ENCODE measurements at regions not wholly inside any gene's neighbourhood (a gene's known extent, or its start where the extent isn't known, plus 50 kb on each side); places are given as distances from the start of the nearest gene placed in this dataset.

DNA sequence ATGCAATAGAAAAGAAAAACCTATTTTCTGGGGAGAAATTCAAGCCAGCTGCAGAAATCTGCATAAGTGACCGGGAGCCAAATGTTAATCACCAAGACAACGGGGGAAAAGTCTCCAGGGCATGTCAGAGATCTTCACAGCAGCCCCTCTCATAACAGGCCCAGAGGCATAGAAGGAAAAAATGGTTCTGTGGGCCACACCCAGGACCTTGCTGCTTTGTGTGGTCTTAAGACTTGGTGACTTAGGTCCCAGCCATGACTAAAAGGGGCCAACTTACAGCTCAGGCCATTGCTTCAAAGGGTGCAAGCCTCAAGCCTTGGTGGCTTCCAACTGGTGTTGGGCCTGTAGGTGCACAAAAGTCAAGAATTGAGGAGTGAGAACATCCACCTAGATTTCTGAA lies 2847.6 kb upstream of the PCDH20 start:
- DNase-seq (ENCODE audit: low read depth, low spot score) (no peak), FAIRE-seq (no peak)
- H3K36me3 ChIP-seq (ENCODE audit: control insufficient read depth in 2 of 2, extremely low read depth in 1 of 2, insufficient read depth in 2 of 2, low read length in 2 of 2): no peaks in the 10 kb centered on the region
- H2AFZ ChIP-seq (ENCODE audit: low read depth, low read length): no peak overlapping the region
- dilution Hi-C loops (cut with MboI; ENCODE audit: extremely low pct_ligation_motif_present, low sequenced_read_pairs): no loop called here
- no peaks in the 10 kb centered on the region for H3K4me1 ChIP-seq (ENCODE audit: control insufficient read depth, extremely low read depth, insufficient read depth, low read length)
- CTCF ChIA-PET: no interaction called here
- no peaks in the 10 kb centered on the region for H3K9me3 ChIP-seq (replicated peaks; ENCODE audit: control insufficient read depth, insufficient read depth, low read length)
- intact Hi-C loops (cut with micrococcal nuclease): no loop called here
- no peaks in the 10 kb centered on the region for H3K79me2 ChIP-seq (ENCODE audit: control insufficient read depth, insufficient read depth, low read length)
- H3K4me2 ChIP-seq (ENCODE audit: insufficient read depth, low read length): no peak overlapping the region
- POLR2A ChIA-PET: no interaction called here
- no peak overlapping the region for H3K27ac ChIP-seq (ENCODE audit: insufficient read depth, low read depth, low read length)
- TF ChIP-seq, protein P1, sequence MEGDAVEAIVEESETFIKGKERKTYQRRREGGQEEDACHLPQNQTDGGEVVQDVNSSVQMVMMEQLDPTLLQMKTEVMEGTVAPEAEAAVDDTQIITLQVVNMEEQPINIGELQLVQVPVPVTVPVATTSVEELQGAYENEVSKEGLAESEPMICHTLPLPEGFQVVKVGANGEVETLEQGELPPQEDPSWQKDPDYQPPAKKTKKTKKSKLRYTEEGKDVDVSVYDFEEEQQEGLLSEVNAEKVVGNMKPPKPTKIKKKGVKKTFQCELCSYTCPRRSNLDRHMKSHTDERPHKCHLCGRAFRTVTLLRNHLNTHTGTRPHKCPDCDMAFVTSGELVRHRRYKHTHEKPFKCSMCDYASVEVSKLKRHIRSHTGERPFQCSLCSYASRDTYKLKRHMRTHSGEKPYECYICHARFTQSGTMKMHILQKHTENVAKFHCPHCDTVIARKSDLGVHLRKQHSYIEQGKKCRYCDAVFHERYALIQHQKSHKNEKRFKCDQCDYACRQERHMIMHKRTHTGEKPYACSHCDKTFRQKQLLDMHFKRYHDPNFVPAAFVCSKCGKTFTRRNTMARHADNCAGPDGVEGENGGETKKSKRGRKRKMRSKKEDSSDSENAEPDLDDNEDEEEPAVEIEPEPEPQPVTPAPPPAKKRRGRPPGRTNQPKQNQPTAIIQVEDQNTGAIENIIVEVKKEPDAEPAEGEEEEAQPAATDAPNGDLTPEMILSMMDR (IDR thresholded peaks at IDR 0.05; ENCODE audit: extremely low read depth in 1 of 2, insufficient read depth in 1 of 2, low read depth in 1 of 2, low read length in 2 of 2): no peak
- TF ChIP-seq JUN (IDR thresholded peaks at IDR 0.05; ENCODE audit: borderline replicate concordance, insufficient read depth, insufficient read length, low read depth): no peak
- no peak for TF ChIP-seq FOS (IDR thresholded peaks at IDR 0.05; ENCODE audit: borderline replicate concordance, insufficient read depth, low read length)
- TF ChIP-seq POLR2A (IDR thresholded peaks at IDR 0.05; ENCODE audit: low read depth, low read length): no peak
- no peak for TF ChIP-seq EZH2 (IDR thresholded peaks at IDR 0.05; ENCODE audit: borderline replicate concordance, low read depth, low read length, severe bottlenecking)
- TF ChIP-seq, protein P2, sequence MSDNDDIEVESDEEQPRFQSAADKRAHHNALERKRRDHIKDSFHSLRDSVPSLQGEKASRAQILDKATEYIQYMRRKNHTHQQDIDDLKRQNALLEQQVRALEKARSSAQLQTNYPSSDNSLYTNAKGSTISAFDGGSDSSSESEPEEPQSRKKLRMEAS (IDR thresholded peaks at IDR 0.05; ENCODE audit: insufficient read depth, insufficient read length): no peak
- no peak for TF ChIP-seq POLR2AphosphoS5 (IDR thresholded peaks at IDR 0.05; ENCODE audit: insufficient read depth, low read depth, low read length)
- TF ChIP-seq MYC (IDR thresholded peaks at IDR 0.05; ENCODE audit: low read depth, low read length): no peak
- no peak for TF ChIP-seq GATA2 (IDR thresholded peaks at IDR 0.05; ENCODE audit: insufficient read depth, insufficient read length, low read depth, low read length)
- no TSS peak for BruUV-seq (replicated peaks)
- no peaks in the 10 kb centered on the region for H3K27me3 ChIP-seq (ENCODE audit: control insufficient read depth in 2 of 2, insufficient read depth in 2 of 2, low read length in 2 of 2)
- no peak overlapping the region for H3K4me3 ChIP-seq (replicated peaks in 1 of 3; ENCODE audit: insufficient read depth in 1 of 3, low read depth in 1 of 3, low read length in 3 of 3)
- no peaks in the 10 kb centered on the region for H3K9me1 ChIP-seq (replicated peaks; ENCODE audit: control insufficient read depth, extremely low read depth, insufficient read depth, low read length)
- H3K9ac ChIP-seq (replicated peaks; ENCODE audit: extremely low read depth, insufficient read depth, low read length): no peak overlapping the region
- no peaks in the 10 kb centered on the region for H4K20me1 ChIP-seq (replicated peaks; ENCODE audit: control insufficient read depth, extremely low read depth, insufficient read depth, low read length)

Measured in endothelial cell of umbilical vein (primary cell).